ENCODE measurements at regions not wholly inside any gene's neighbourhood (a gene's known extent, or its start where the extent isn't known, plus 50 kb on each side); places are given as distances from the start of the nearest gene placed in this dataset.

- TF ChIP-seq REST (IDR thresholded peaks at IDR 0.05; ENCODE audit: unreplicated experiment): no peak
Measured at GRCh38 chr2:217153510-217153909, 293.6 kb upstream of the TNP1 start (continued).

- Mint-ChIP-seq H3K9me3 (no peaks in the 10 kb centered on the region; the same call in 2 of the 3 replicates), H3K4me3 (no peak overlapping the region), H3K36me3 (ENCODE audit: low read depth) (no peaks in the 10 kb centered on the region), H3K27ac (no peak overlapping the region), H3K4me1 (no peaks in the 10 kb centered on the region), H3K27me3 (ENCODE audit: insufficient read depth, low read depth, poor library complexity) (peaks cover 2% of the 10 kb centered on the region)
- Histone ChIP-seq H3K36me3 (ENCODE audit: insufficient read depth) (no peaks in the 10 kb centered on the region), H2AFZ (no peak overlapping the region), H3K27me3 (ENCODE audit: insufficient read depth) (no peaks in the 10 kb centered on the region), H3K9me2 (ENCODE audit: insufficient read depth) (no peaks in the 10 kb centered on the region), H4K20me1 (replicated peaks; ENCODE audit: insufficient read depth) (no peaks in the 10 kb centered on the region), H3K4me3 (no peak overlapping the region), H3K4me2 (no peak overlapping the region), H3K79me2 (replicated peaks; ENCODE audit: insufficient read depth) (no peaks in the 10 kb centered on the region), H3F3A (replicated peaks; ENCODE audit: low read depth) (no peaks in the 10 kb centered on the region), H3K4me1 (ENCODE audit: insufficient read depth) (no peaks in the 10 kb centered on the region), H3K27ac (ENCODE audit: low read depth) (no peak overlapping the region)
- TF ChIP-seq ETS1 (IDR thresholded peaks at IDR 0.05) (no peak), STAT1 (IDR thresholded peaks at IDR 0.05; ENCODE audit: unreplicated experiment) (no peak), EZH2phosphoT487 (IDR thresholded peaks at IDR 0.05; ENCODE audit: unreplicated experiment) (no peak), CREB1 (CRISPR knock-in tag; IDR thresholded peaks at IDR 0.05; ENCODE audit: low read depth) (no peak), NANOG (IDR thresholded peaks at IDR 0.05; ENCODE audit: borderline replicate concordance) (no peak), ZNF114 (CRISPR knock-in tag; IDR thresholded peaks at IDR 0.05) (no peak), CTCF (conservative IDR thresholded peaks at IDR 0.05; ENCODE audit: low read depth in 2 of 2) (no peak), EZH2 (IDR thresholded peaks at IDR 0.05; ENCODE audit: low read depth, unreplicated experiment) (no peak), ZNF462 (CRISPR knock-in tag; IDR thresholded peaks at IDR 0.05) (no peak)
- no peak for DNase-seq (ENCODE audit: low spot score)
- ATAC-seq: no peak
Measured at GRCh38 chr2:217152831-217153230, 293.0 kb upstream of the TNP1 start.
